Naive thymus-derived CD4-positive, alpha-beta T cell (primary cell): ENCODE measurements at regions not wholly inside any gene's neighbourhood (a gene's known extent, or its start where the extent isn't known, plus 50 kb on each side); places are given as distances from the start of the nearest gene placed in this dataset.

Source experiments
- ATAC-seq: fragments of 150-1000 bp; cut with Tn5 transposase; 2 replicates; pipeline ENCODE4 v1.10.0; 2021; ENCODE audit warnings: mild to moderate bottlenecking, moderate library complexity
- CTCF ChIA-PET: fragments of 350-600 bp; sonication (Branson Sonifier 250); formaldehyde crosslinking; loops from one replicate; lab custom pipeline; 2021; ENCODE audit warnings: antibody characterized with exemption; lab: Charles Lee
- POLR2A ChIA-PET: fragments of 350-600 bp; sonication (Branson Sonifier 250); formaldehyde crosslinking; loops from one replicate; lab custom pipeline; 2021; ENCODE audit warnings: antibody characterized with exemption, inconsistent platforms; lab: Charles Lee
- DNase-seq, 9 donors: peaks; one replicate each; pipeline versions ENCODE4 v3.0.0 to v3.0.0-alpha.2; 2020 to 2022; ENCODE audit warnings: mixed read lengths in 1 of 9
- H3K27ac ChIP-seq: one replicate; pipeline ENCODE4 v1.7.0; 2013; ENCODE audit warnings: mild to moderate bottlenecking, low read depth, low read length, moderate library complexity
- H3K27me3 ChIP-seq, 2 donors: one replicate each; pipeline ENCODE4 v1.7.0; 2013; ENCODE audit warnings: low read length in 2 of 2, mild to moderate bottlenecking in 2 of 2, moderate library complexity in 2 of 2; ENCODE audit not compliant: control insufficient read depth in 2 of 2, insufficient read depth in 2 of 2
- H3K36me3 ChIP-seq, 3 experiments: 1 replicate in 2 of 3; 2 replicates in 1 of 3; pipeline ENCODE4 v1.7.0; 2013; ENCODE audit warnings: low read length in 3 of 3, mild to moderate bottlenecking in 3 of 3, moderate library complexity in 1 of 3; ENCODE audit not compliant: insufficient read depth in 3 of 3, control insufficient read depth in 2 of 3
- H3K4me1 ChIP-seq, 2 donors: one replicate each; pipeline ENCODE4 v1.7.0; 2013; ENCODE audit warnings: low read length in 2 of 2, mild to moderate bottlenecking in 2 of 2, moderate library complexity in 1 of 2; ENCODE audit not compliant: control insufficient read depth in 2 of 2, insufficient read depth in 2 of 2
- H3K4me3 ChIP-seq: 2 replicates; pipeline ENCODE4 v1.7.0; 2013; ENCODE audit warnings: mild to moderate bottlenecking, low read length
- H3K9me3 ChIP-seq, 3 experiments: 1 replicate in 2 of 3; 2 replicates in 1 of 3; pipeline ENCODE4 v1.7.0; 2013; ENCODE audit warnings: low read length in 3 of 3; ENCODE audit not compliant: control insufficient read depth in 2 of 3
- H3K27ac Mint-ChIP-seq, 9 donors: one replicate each; pipeline ENCODE4 v1.8.0; 2020 to 2022; ENCODE audit warnings: mixed read lengths in 9 of 9, mild to moderate bottlenecking in 8 of 9, moderate library complexity in 5 of 9, inconsistent platforms in 2 of 9
- H3K27me3 Mint-ChIP-seq, 5 donors: one replicate each; pipeline ENCODE4 v1.8.0; 2021 to 2022; ENCODE audit warnings: mixed read lengths in 5 of 5, mild to moderate bottlenecking in 1 of 5
- H3K36me3 Mint-ChIP-seq, 5 donors: one replicate each; pipeline ENCODE4 v1.8.0; 2020 to 2022; ENCODE audit warnings: mixed read lengths in 5 of 5, mild to moderate bottlenecking in 3 of 5, inconsistent platforms in 1 of 5
- H3K4me1 Mint-ChIP-seq, 7 donors: one replicate each; pipeline ENCODE4 v1.8.0; 2020 to 2022; ENCODE audit warnings: mixed read lengths in 7 of 7, mild to moderate bottlenecking in 3 of 7, inconsistent platforms in 1 of 7
- H3K4me3 Mint-ChIP-seq, 10 donors: one replicate each; pipeline ENCODE4 v1.8.0; 2020 to 2022; ENCODE audit warnings: mild to moderate bottlenecking in 10 of 10, mixed read lengths in 10 of 10, moderate library complexity in 6 of 10, inconsistent platforms in 2 of 10
- H3K9me3 Mint-ChIP-seq, 11 donors: one replicate each; pipeline ENCODE4 v1.8.0; 2020 to 2022; ENCODE audit warnings: mixed read lengths in 11 of 11, mild to moderate bottlenecking in 4 of 11, inconsistent platforms in 1 of 11, moderate library complexity in 1 of 11
- intact Hi-C, 2 donors: fragments of 100-400 bp; cut with micrococcal nuclease; formaldehyde crosslinking; loops; one replicate each; pipeline ENCODE4 v1.15.1; 2023

GRCh38 chr18:66159451-66159850 is 408.6 kb downstream of the CDH7 start:
- H3K4me3 Mint-ChIP-seq = no peak overlapping the region
- H3K27me3 Mint-ChIP-seq = no peaks in the 10 kb centered on the region
- Histone ChIP-seq H3K27ac (no peak overlapping the region), H3K27me3 (no peaks in the 10 kb centered on the region), H3K4me3 (no peak overlapping the region), H3K4me1 (no peaks in the 10 kb centered on the region), H3K9me3 (no peaks in the 10 kb centered on the region), H3K36me3 (no peaks in the 10 kb centered on the region)
- H3K4me1 Mint-ChIP-seq = no peaks in the 10 kb centered on the region
- ATAC-seq = no peak
- no peak overlapping the region for H3K27ac Mint-ChIP-seq
- no peak for DNase-seq
- no peaks in the 10 kb centered on the region for H3K36me3 Mint-ChIP-seq
- peaks cover 0 to 7% (median 1%) of the 10 kb centered on the region in 11 donors for H3K9me3 Mint-ChIP-seq
- POLR2A ChIA-PET = no interaction called here
- intact Hi-C loops = no loop called here
- CTCF ChIA-PET = no interaction called here

GRCh38 chr18:66156946-66157687 is 406.3 kb downstream of the CDH7 start:
- no peak overlapping the region for H3K4me3 Mint-ChIP-seq
- H3K36me3 Mint-ChIP-seq = no peaks in the 10 kb centered on the region
- POLR2A ChIA-PET = no interaction called here

DNA sequence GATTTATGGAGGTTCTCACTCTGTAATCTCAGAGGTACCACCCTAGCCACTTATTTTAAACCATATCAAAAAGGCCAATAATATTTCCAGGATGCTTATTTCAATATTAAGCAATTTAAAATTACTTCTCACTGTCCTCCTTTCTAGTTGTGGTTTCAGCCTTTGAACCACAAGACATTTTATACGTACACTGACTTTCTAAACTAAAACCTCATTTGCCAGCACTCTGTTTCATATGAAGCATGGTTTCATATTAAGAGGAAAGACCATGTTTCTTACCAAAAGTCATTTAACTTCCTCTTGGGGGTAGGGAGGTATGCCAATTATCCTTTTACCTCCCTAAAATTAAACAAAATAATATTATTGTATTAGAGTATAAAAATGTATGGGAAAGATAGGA is 399.8 kb downstream of the CDH7 start:
- DNase-seq (no peak), ATAC-seq (no peak)
- intact Hi-C loops = no loop called here
- Histone ChIP-seq H3K36me3 (no peaks in the 10 kb centered on the region), H3K9me3 (no peaks in the 10 kb centered on the region), H3K27ac (no peak overlapping the region), H3K4me1 (no peaks in the 10 kb centered on the region), H3K27me3 (no peaks in the 10 kb centered on the region), H3K4me3 (no peak overlapping the region)
- Mint-ChIP-seq H3K4me1 (no peaks in the 10 kb centered on the region), H3K36me3 (no peaks in the 10 kb centered on the region), H3K27ac (no peak overlapping the region), H3K4me3 (no peak overlapping the region), H3K27me3 (no peaks in the 10 kb centered on the region), H3K9me3 (peaks cover 0 to 10% (median 1%) of the 10 kb centered on the region in 11 donors)
- CTCF ChIA-PET = no interaction called here
- POLR2A ChIA-PET = no interaction called here

More at GRCh38 chr18:66156946-66157687, 406.3 kb downstream of the CDH7 start:
- no peaks in the 10 kb centered on the region for H3K4me1 ChIP-seq
- no peaks in the 10 kb centered on the region for H3K9me3 ChIP-seq
- no peak for DNase-seq
- no peak overlapping the region for H3K27ac ChIP-seq
- ATAC-seq = no peak
- no peak overlapping the region for H3K27ac Mint-ChIP-seq
- no peaks in the 10 kb centered on the region for H3K36me3 ChIP-seq
- H3K27me3 ChIP-seq = no peaks in the 10 kb centered on the region
- peaks cover 0 to 10% (median 0%) of the 10 kb centered on the region in 11 donors for H3K9me3 Mint-ChIP-seq
- H3K4me1 Mint-ChIP-seq = no peaks in the 10 kb centered on the region
- H3K27me3 Mint-ChIP-seq = no peaks in the 10 kb centered on the region
- CTCF ChIA-PET = no interaction called here
- intact Hi-C loops = no loop called here
- H3K4me3 ChIP-seq = no peak overlapping the region

- DNase-seq (no peak), ATAC-seq (no peak)
- ChIA-PET POLR2A (no interaction called here), CTCF (no interaction called here)
- H3K9me3 ChIP-seq = no peaks in the 10 kb centered on the region
- Mint-ChIP-seq H3K36me3 (no peaks in the 10 kb centered on the region), H3K4me3 (no peak overlapping the region), H3K27me3 (no peaks in the 10 kb centered on the region), H3K9me3 (peaks cover 0 to 6% (median 0%) of the 10 kb centered on the region in 11 donors), H3K4me1 (no peaks in the 10 kb centered on the region), H3K27ac (no peak overlapping the region)
- no peak overlapping the region for H3K27ac ChIP-seq
- no peaks in the 10 kb centered on the region for H3K36me3 ChIP-seq
- H3K4me1 ChIP-seq = no peaks in the 10 kb centered on the region
- no peaks in the 10 kb centered on the region for H3K27me3 ChIP-seq
- H3K4me3 ChIP-seq = no peak overlapping the region
- intact Hi-C loops = no loop called here
Observed at GRCh38 chr18:66143029-66143428, 392.2 kb downstream of the CDH7 start.

DNA sequence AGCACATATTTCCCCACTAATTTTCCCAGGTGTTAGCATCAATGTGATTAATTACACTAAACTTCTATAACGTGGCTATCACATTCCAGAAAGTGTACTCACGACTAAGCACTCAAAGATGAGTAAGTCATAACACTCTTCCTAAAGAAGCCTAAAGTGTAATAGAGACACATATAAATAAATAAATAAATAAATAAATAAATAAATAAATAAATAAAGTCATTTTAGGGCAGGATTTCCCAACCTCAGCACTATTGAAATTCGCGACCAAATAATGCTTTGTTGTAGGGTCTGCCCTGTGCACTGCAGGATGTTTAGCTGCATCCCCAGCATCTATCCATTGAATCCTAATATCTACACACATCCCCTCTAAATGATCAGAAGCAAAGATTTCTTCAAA is 390.9 kb downstream of the CDH7 start:
- ATAC-seq (no peak), DNase-seq (no peak)
- Mint-ChIP-seq H3K27me3 (no peaks in the 10 kb centered on the region), H3K4me3 (no peak overlapping the region), H3K36me3 (no peaks in the 10 kb centered on the region), H3K4me1 (no peaks in the 10 kb centered on the region), H3K9me3 (peaks cover 0 to 6% (median 0%) of the 10 kb centered on the region in 11 donors), H3K27ac (no peak overlapping the region)
- Histone ChIP-seq H3K4me1 (no peaks in the 10 kb centered on the region), H3K27ac (no peak overlapping the region), H3K36me3 (no peaks in the 10 kb centered on the region), H3K9me3 (no peaks in the 10 kb centered on the region), H3K4me3 (no peak overlapping the region), H3K27me3 (no peaks in the 10 kb centered on the region)
- CTCF ChIA-PET = no interaction called here
- POLR2A ChIA-PET = no interaction called here
- intact Hi-C loops = no loop called here

- Mint-ChIP-seq H3K4me3 (no peak overlapping the region), H3K27me3 (no peaks in the 10 kb centered on the region), H3K9me3 (peaks cover 0 to 5% (median 0%) of the 10 kb centered on the region in 11 donors), H3K27ac (no peak overlapping the region), H3K4me1 (no peaks in the 10 kb centered on the region), H3K36me3 (no peaks in the 10 kb centered on the region)
- no peak overlapping the region for H3K27ac ChIP-seq
- DNase-seq (no peak), ATAC-seq (no peak)
- H3K27me3 ChIP-seq = no peaks in the 10 kb centered on the region
- no peaks in the 10 kb centered on the region for H3K4me1 ChIP-seq
- H3K4me3 ChIP-seq = no peak overlapping the region
- no peaks in the 10 kb centered on the region for H3K9me3 ChIP-seq
- ChIA-PET CTCF (no interaction called here), POLR2A (no interaction called here)
- no peaks in the 10 kb centered on the region for H3K36me3 ChIP-seq
- intact Hi-C loops = loop anchor here in 1 of 2 donors (5.0 kb wide), 1 partner anchor 51 kb away; no protein-coding TSS in a partner anchor
Observed at GRCh38 chr18:66138642-66139041, 387.8 kb downstream of the CDH7 start.

DNA sequence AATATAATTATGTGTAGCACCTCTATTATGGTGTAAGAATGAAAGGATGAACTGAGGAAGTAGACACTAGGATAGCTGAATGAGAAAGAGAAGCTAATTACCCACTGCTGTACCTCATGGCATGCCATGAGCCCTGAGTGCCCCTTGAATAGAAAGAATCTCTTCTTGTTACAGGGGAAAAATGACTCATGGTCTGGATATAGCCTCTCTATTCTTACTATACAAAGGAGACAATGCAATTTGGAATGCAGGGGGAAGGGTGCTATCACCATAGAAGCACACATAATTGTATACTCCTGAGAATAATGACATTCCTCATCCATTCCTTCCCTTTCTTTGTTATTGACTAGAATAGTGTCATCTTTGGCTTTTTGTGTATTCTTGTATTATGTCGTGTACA is 385.2 kb downstream of the CDH7 start:
- no peaks in the 10 kb centered on the region for H3K4me1 Mint-ChIP-seq
- H3K4me3 Mint-ChIP-seq = no peak overlapping the region
- no peaks in the 10 kb centered on the region for H3K36me3 Mint-ChIP-seq
- ChIA-PET CTCF (interaction anchor here (0.6 kb wide), 1 partner anchor 651 kb away, joined by 3 read pairs; no protein-coding TSS in a partner anchor), POLR2A (no interaction called here)
- no peak overlapping the region for H3K27ac ChIP-seq
- no peaks in the 10 kb centered on the region for H3K36me3 ChIP-seq
- ATAC-seq (no peak), DNase-seq (no peak)
- no peak overlapping the region for H3K27ac Mint-ChIP-seq
- peaks cover 0 to 6% (median 0%) of the 10 kb centered on the region in 11 donors for H3K9me3 Mint-ChIP-seq
- H3K9me3 ChIP-seq = no peaks in the 10 kb centered on the region
- no peak overlapping the region for H3K4me3 ChIP-seq
- H3K27me3 ChIP-seq = no peaks in the 10 kb centered on the region
- intact Hi-C loops = loop anchor here in 1 of 2 donors (5.0 kb wide), 1 partner anchor 49 kb away; no protein-coding TSS in a partner anchor
- no peaks in the 10 kb centered on the region for H3K4me1 ChIP-seq
- H3K27me3 Mint-ChIP-seq = no peaks in the 10 kb centered on the region
